SK-N-SH treated with all-trans-retinoic acid at 6 μM for 48 hours (cell line): ENCODE measurements at regions not wholly inside any gene's neighbourhood (a gene's known extent, or its start where the extent isn't known, plus 50 kb on each side); places are given as distances from the start of the nearest gene placed in this dataset.

Source experiments
- ATAC-seq: fragments of 200-7000 bp; cut with Tn5 transposase; 3 replicates; pipeline ENCODE4 v1.9.1; 2020; ENCODE audit warnings: mild to moderate bottlenecking, moderate library complexity
- BACH2 ChIP-seq: fragments of 250-450 bp; sonication (Bioruptor Pico); IDR thresholded peaks from 2 replicates; pipeline ENCODE4 v1.9.0; 2021; ENCODE audit warnings: mild to moderate bottlenecking, borderline replicate concordance
- CREB5 ChIP-seq: fragments of 250-450 bp; sonication (Bioruptor Pico); IDR thresholded peaks from 2 replicates; pipeline ENCODE4 v1.5.1; 2020; ENCODE audit warnings: low read depth, mild to moderate bottlenecking, moderate library complexity
- ESRRG ChIP-seq: fragments of 250-450 bp; sonication (Bioruptor Pico); IDR thresholded peaks from 2 replicates; pipeline ENCODE4 v1.6.1; 2021; ENCODE audit warnings: mild to moderate bottlenecking
- GLIS3 ChIP-seq: fragments of 250-450 bp; sonication (Bioruptor Pico); IDR thresholded peaks from 2 replicates; pipeline ENCODE4 v1.5.0; 2020; ENCODE audit warnings: mild to moderate bottlenecking, moderate library complexity
- ISL1 ChIP-seq: fragments of 250-450 bp; sonication (Bioruptor Pico); IDR thresholded peaks from 2 replicates; pipeline ENCODE4 v2.1.2; 2022; ENCODE audit warnings: mild to moderate bottlenecking, moderate library complexity
- OSR1 ChIP-seq: fragments of 250-450 bp; sonication (Bioruptor Pico); IDR thresholded peaks from 2 replicates; pipeline ENCODE4 v1.8.0; 2022; ENCODE audit warnings: moderate library complexity, mild to moderate bottlenecking, inconsistent platforms
- PATZ1 ChIP-seq: fragments of 250-450 bp; sonication (Bioruptor Pico); IDR thresholded peaks from 2 replicates; pipeline ENCODE4 v1.8.0; 2020; ENCODE audit warnings: mild to moderate bottlenecking, moderate library complexity, borderline replicate concordance
- POU6F1 ChIP-seq: fragments of 250-450 bp; sonication (Bioruptor Pico); IDR thresholded peaks from 2 replicates; pipeline ENCODE4 v1.8.0; 2021; ENCODE audit warnings: low read depth, mild to moderate bottlenecking, moderate library complexity, borderline replicate concordance
- PPARA ChIP-seq: fragments of 250-450 bp; sonication (Bioruptor Pico); IDR thresholded peaks from 2 replicates; pipeline ENCODE4 v1.5.0; 2020; ENCODE audit warnings: mild to moderate bottlenecking, borderline replicate concordance
- RARB ChIP-seq: fragments of 250-450 bp; sonication (Bioruptor Pico); IDR thresholded peaks from 2 replicates; pipeline ENCODE4 v1.8.0; 2021; ENCODE audit warnings: mild to moderate bottlenecking, moderate library complexity
- SNAI2 ChIP-seq: fragments of 250-450 bp; sonication (Bioruptor Pico); IDR thresholded peaks from 2 replicates; pipeline ENCODE4 v1.5.0; 2020; ENCODE audit warnings: mild to moderate bottlenecking, moderate library complexity
- TCF4 ChIP-seq: fragments of 250-450 bp; sonication (Bioruptor Pico); IDR thresholded peaks from 2 replicates; pipeline ENCODE4 v1.8.0; 2021; ENCODE audit warnings: mild to moderate bottlenecking, moderate library complexity, borderline replicate concordance
- TOX ChIP-seq: fragments of 250-450 bp; sonication (Bioruptor Pico); IDR thresholded peaks from 2 replicates; pipeline ENCODE4 v1.8.0; 2021; ENCODE audit warnings: mild to moderate bottlenecking, moderate library complexity, borderline replicate concordance
- TSHZ2 ChIP-seq: fragments of 250-450 bp; sonication (Bioruptor Pico); IDR thresholded peaks from 2 replicates; pipeline ENCODE4 v1.5.0; 2020; ENCODE audit warnings: mild to moderate bottlenecking, moderate library complexity
- ZC3H10 ChIP-seq: fragments of 250-450 bp; sonication (Bioruptor Pico); IDR thresholded peaks from 2 replicates; pipeline ENCODE4 v1.5.1; 2021; ENCODE audit warnings: mild to moderate bottlenecking, moderate library complexity
- ZFP3 ChIP-seq: fragments of 250-450 bp; sonication (Bioruptor Pico); IDR thresholded peaks from 2 replicates; pipeline ENCODE4 v1.5.0; 2020; ENCODE audit warnings: mild to moderate bottlenecking, moderate library complexity
- ZFP30 ChIP-seq: fragments of 450-650 bp; formaldehyde crosslinking; IDR thresholded peaks from 2 replicates; pipeline ENCODE4 v1.5.0; 2022; ENCODE audit warnings: mild to moderate bottlenecking, moderate library complexity
- ZNF70 ChIP-seq: fragments of 450-650 bp; formaldehyde crosslinking; IDR thresholded peaks from 2 replicates; pipeline ENCODE4 v1.5.0; 2020; ENCODE audit warnings: mild to moderate bottlenecking, moderate library complexity
- ZNF8 ChIP-seq: fragments of 450-650 bp; formaldehyde crosslinking; IDR thresholded peaks from 2 replicates; pipeline ENCODE4 v1.5.0; 2020; ENCODE audit warnings: mild to moderate bottlenecking, moderate library complexity

GRCh38 chr7:68963552-68963951 is 634.7 kb upstream of the AUTS2 start:
- ATAC-seq = peak; percentile 81
- TF ChIP-seq OSR1 (CRISPR knock-in tag) (no peak), ISL1 (CRISPR knock-in tag) (0 out of 2 replicates have a peak, but pooled peaks have one; percentile 5), ZFP30 (CRISPR knock-in tag) (no peak), ESRRG (CRISPR knock-in tag) (no peak), SNAI2 (CRISPR knock-in tag) (no peak), BACH2 (CRISPR knock-in tag) (no peak)
- TF ChIP-seq, all 23 proteins: peak for 1

GRCh38 chr7:68964060-68964459 is 634.2 kb upstream of the AUTS2 start:
- TF ChIP-seq GLIS3 (no peak), RARB (CRISPR knock-in tag) (no peak), OSR1 (CRISPR knock-in tag) (no peak), SNAI2 (CRISPR knock-in tag) (no peak), TSHZ2 (CRISPR knock-in tag) (no peak), TCF4 (CRISPR knock-in tag) (no peak), TOX (CRISPR knock-in tag) (no peak), POU6F1 (no peak), CREB5 (CRISPR knock-in tag) (no peak), ZNF70 (no peak), ISL1 (CRISPR knock-in tag) (no peak), ZFP3 (no peak), PPARA (CRISPR knock-in tag) (no peak), ZC3H10 (CRISPR knock-in tag) (no peak), ESRRG (CRISPR knock-in tag) (no peak)
- no peak; the same call in 2 of the 3 replicates for ATAC-seq

- ATAC-seq = no peak
- TF ChIP-seq OSR1 (CRISPR knock-in tag) (no peak), SNAI2 (CRISPR knock-in tag) (no peak), ISL1 (CRISPR knock-in tag) (no peak), ZFP3 (no peak), ESRRG (CRISPR knock-in tag) (no peak), CREB5 (CRISPR knock-in tag) (no peak), PATZ1 (CRISPR knock-in tag) (no peak), ZFP30 (CRISPR knock-in tag) (no peak)
- TF ChIP-seq, all 23 proteins: peak for 0
These were observed 632.9 kb upstream of the AUTS2 start for GRCh38 chr7:68965351-68965750.

- no peak for ATAC-seq
- TF ChIP-seq PPARA (CRISPR knock-in tag) (no peak), ZFP3 (no peak), CREB5 (CRISPR knock-in tag) (no peak), POU6F1 (no peak), ZC3H10 (CRISPR knock-in tag) (no peak), OSR1 (CRISPR knock-in tag) (no peak), ZNF70 (no peak), TSHZ2 (CRISPR knock-in tag) (no peak), ZNF8 (CRISPR knock-in tag) (no peak)
These were observed 630.7 kb upstream of the AUTS2 start for GRCh38 chr7:68967598-68967997.
